Adrenal gland (tissue), 5 donors: ENCODE measurements at regions not wholly inside any gene's neighbourhood (a gene's known extent, or its start where the extent isn't known, plus 50 kb on each side); places are given as distances from the start of the nearest gene placed in this dataset.

Experiments
- CTCF ChIP-seq, 6 experiments: fragments of 450-650 bp in 4 of 6; fragments of 200-600 bp in 2 of 6; sonication (generic) in 1 of 6; IDR thresholded peaks; 1 replicate in 5 of 6; 2 replicates in 1 of 6; pipeline versions ENCODE4 v1.5.1 to v1.8.0; 2016 to 2021; ENCODE audit warnings: antibody characterized with exemption in 6 of 6, mild to moderate bottlenecking in 2 of 6, moderate library complexity in 1 of 6
- POLR2A ChIP-seq, 2 donors: fragments of 450-650 bp; IDR thresholded peaks; one replicate each; pipeline ENCODE4 v1.6.1; 2017; ENCODE audit warnings: antibody characterized with exemption in 2 of 2, mild to moderate bottlenecking in 2 of 2, moderate library complexity in 1 of 2
- donor health status: DM: no; HTN: no; CAD: no.

- TF ChIP-seq CTCF (IDR thresholded peaks at IDR 0.05) (no peak), POLR2A (IDR thresholded peaks at IDR 0.05) (no peak)
Observed at GRCh38 chr13:99730403-99730802, 229.1 kb downstream of the TM9SF2 start.
